RWPE2 (cell line): ENCODE measurements at regions not wholly inside any gene's neighbourhood (a gene's known extent, or its start where the extent isn't known, plus 50 kb on each side); places are given as distances from the start of the nearest gene placed in this dataset.

Source experiments
- ATAC-seq: fragments of 200-7000 bp; cut with Tn5 transposase; 3 replicates; pipeline ENCODE4 v1.9.1; 2021; ENCODE audit warnings: low read depth
- DNase-seq: peaks from one replicate; pipeline ENCODE4 v3.0.0-alpha.2; 2020; ENCODE audit warnings: low spot score
- H3K27ac ChIP-seq: fragments of 450-650 bp; 2 replicates; pipeline ENCODE4 v1.5.1; 2017; ENCODE audit warnings: mild to moderate bottlenecking; ENCODE audit not compliant: poor library complexity, severe bottlenecking
- H3K27me3 ChIP-seq: fragments of 250-450 bp; sonication (Bioruptor Pico); 2 replicates; pipeline ENCODE4 v1.5.1; 2021; ENCODE audit warnings: mild to moderate bottlenecking, moderate library complexity; ENCODE audit not compliant: insufficient read depth, poor library complexity, severe bottlenecking
- H3K36me3 ChIP-seq: fragments of 250-450 bp; sonication (Bioruptor Pico); 2 replicates; pipeline ENCODE4 v1.5.1; 2020; ENCODE audit warnings: low read depth, mild to moderate bottlenecking, moderate library complexity
- H3K4me1 ChIP-seq: fragments of 250-450 bp; sonication (Bioruptor Pico); 2 replicates; pipeline ENCODE4 v1.5.1; 2021; ENCODE audit warnings: mild to moderate bottlenecking, moderate library complexity; ENCODE audit not compliant: insufficient read depth, poor library complexity, severe bottlenecking
- H3K4me3 ChIP-seq: fragments of 250-450 bp; sonication (Bioruptor Pico); 2 replicates; pipeline ENCODE4 v1.5.1; 2021; ENCODE audit warnings: mild to moderate bottlenecking, moderate library complexity; ENCODE audit not compliant: severe bottlenecking
- H3K9me3 ChIP-seq: fragments of 250-450 bp; sonication (Bioruptor Pico); 2 replicates; pipeline ENCODE4 v1.5.1; 2021; ENCODE audit warnings: mild to moderate bottlenecking, moderate library complexity; ENCODE audit not compliant: severe bottlenecking
- TF ChIP-seq, protein P1 (sequence below): fragments of 450-650 bp; IDR thresholded peaks from one replicate; pipeline ENCODE4 v1.5.1; 2017; ENCODE audit warnings: mild to moderate bottlenecking, moderate library complexity; ENCODE audit not compliant: poor library complexity, severe bottlenecking

DNA sequence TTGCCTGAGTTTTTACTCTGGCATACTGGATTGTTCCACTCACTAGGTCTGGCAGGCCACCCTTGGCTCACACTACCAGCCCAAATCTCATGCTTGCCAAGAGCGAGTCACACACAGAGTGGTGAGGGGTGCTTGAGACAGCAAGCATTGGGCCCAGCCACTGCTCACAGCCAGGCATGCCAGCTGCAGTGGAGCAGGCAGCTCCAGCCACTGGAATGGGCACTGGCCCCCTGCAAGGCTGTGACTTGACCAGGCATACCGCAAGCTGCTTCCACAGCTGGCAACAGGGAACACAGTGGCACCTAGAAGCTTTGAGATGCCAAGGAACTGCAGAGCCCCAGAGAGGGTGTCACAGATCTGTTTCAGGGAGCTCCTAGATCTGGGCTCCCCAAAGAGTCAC lies 488.5 kb downstream of the LRFN5 start:
- H3K4me1 ChIP-seq, result no peaks in the 10 kb centered on the region
- no peak for DNase-seq
- no peaks in the 10 kb centered on the region for H3K27me3 ChIP-seq
- peaks cover 2% of the 10 kb centered on the region for H3K9me3 ChIP-seq
- H3K36me3 ChIP-seq, result no peaks in the 10 kb centered on the region
- no peak overlapping the region for H3K4me3 ChIP-seq
- no peak overlapping the region for H3K27ac ChIP-seq
- ATAC-seq, result no peak
- TF ChIP-seq, protein P1, sequence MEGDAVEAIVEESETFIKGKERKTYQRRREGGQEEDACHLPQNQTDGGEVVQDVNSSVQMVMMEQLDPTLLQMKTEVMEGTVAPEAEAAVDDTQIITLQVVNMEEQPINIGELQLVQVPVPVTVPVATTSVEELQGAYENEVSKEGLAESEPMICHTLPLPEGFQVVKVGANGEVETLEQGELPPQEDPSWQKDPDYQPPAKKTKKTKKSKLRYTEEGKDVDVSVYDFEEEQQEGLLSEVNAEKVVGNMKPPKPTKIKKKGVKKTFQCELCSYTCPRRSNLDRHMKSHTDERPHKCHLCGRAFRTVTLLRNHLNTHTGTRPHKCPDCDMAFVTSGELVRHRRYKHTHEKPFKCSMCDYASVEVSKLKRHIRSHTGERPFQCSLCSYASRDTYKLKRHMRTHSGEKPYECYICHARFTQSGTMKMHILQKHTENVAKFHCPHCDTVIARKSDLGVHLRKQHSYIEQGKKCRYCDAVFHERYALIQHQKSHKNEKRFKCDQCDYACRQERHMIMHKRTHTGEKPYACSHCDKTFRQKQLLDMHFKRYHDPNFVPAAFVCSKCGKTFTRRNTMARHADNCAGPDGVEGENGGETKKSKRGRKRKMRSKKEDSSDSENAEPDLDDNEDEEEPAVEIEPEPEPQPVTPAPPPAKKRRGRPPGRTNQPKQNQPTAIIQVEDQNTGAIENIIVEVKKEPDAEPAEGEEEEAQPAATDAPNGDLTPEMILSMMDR, result no peak

DNA sequence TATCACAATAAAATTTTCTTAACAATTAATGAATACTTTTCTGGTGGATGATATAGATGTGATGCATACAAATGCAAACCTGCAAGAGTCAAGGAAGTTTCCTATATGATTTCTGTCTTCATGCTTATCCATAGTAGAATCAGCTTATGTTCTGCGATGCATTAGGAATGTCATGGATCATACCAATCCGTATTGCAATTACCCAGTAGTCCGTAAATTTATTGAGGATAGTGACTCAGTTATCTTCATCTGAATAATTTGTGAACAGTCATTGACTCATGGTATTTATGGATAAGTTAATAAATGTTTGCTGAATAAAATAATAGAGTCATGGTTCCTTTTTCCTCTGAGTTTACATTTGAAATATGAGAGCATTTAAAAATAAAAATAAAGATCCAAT lies 483.4 kb downstream of the LRFN5 start:
- no peaks in the 10 kb centered on the region for H3K4me1 ChIP-seq
- ATAC-seq (no peak), DNase-seq (no peak)
- H3K4me3 ChIP-seq, result no peak overlapping the region
- no peaks in the 10 kb centered on the region for H3K36me3 ChIP-seq
- no peaks in the 10 kb centered on the region for H3K27me3 ChIP-seq
- H3K9me3 ChIP-seq, result peaks cover 2% of the 10 kb centered on the region
- TF ChIP-seq, protein P1, result no peak
- no peak overlapping the region for H3K27ac ChIP-seq

DNA sequence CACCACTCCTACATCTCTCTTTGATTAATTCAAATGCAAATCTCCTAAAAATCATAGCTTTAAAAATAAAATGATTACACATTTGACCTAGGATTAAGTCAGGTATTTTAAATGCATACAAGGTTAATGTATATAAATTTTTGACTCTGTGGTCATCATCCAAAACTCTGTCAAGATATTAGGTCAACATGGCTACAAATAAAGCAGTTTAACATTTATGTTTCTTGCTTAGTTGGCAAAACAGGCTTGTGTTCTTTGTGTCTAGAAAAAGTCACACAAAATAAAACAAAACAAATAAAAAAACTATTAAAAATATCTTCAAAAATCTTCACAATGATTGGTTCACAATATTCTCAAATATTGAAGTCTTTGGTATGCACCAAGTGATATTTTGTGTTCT lies 473.2 kb downstream of the LRFN5 start:
- H3K9me3 ChIP-seq, result no peaks in the 10 kb centered on the region
- H3K27me3 ChIP-seq, result peaks cover 17% of the 10 kb centered on the region
- TF ChIP-seq, protein P1, result no peak
- DNase-seq (no peak), ATAC-seq (no peak)
- no peaks in the 10 kb centered on the region for H3K4me1 ChIP-seq
- H3K27ac ChIP-seq, result no peak overlapping the region
- H3K4me3 ChIP-seq, result no peak overlapping the region
- no peaks in the 10 kb centered on the region for H3K36me3 ChIP-seq

DNA sequence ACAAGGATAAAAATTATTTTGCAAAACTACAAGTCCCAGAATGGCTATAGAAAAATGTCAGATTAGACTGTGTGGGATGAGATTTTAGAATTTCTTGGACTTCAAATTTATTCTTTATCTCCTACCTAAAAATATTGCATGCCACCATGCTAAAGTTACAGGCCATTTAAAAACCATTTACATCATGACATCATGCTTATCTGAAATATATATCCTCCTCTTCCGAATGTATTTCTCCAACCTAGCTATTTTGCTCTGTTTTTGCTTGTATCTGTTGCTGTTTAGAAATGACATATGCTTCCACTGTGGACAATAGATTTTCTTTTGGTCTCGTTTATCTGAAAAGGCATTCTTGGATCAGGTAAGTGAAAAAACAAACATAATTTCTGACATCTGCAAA lies 471.7 kb downstream of the LRFN5 start:
- Histone ChIP-seq H3K27ac (no peak overlapping the region), H3K4me3 (no peak overlapping the region), H3K9me3 (no peaks in the 10 kb centered on the region), H3K27me3 (peaks cover 17% of the 10 kb centered on the region), H3K4me1 (no peaks in the 10 kb centered on the region), H3K36me3 (no peaks in the 10 kb centered on the region)
- DNase-seq (no peak), ATAC-seq (no peak)
- TF ChIP-seq, protein P1, result no peak

DNA sequence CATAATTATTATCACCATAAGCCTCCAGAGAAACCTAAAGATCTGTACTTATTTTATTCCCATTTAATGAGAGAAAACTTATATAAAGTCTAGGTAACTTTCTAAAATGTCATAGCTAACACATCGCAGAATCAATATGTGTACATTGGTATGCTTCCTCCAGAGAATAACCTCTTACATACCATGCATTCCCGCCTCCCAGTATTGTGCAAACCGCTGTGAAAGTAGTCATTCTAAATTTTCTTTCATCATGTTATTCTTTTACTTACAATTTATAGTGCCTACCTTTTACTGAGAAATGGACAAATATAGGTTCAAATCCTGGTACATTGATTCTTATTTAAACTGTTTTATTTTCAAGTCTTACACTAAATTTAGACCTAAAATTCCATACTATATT lies 463.4 kb downstream of the LRFN5 start:
- no peaks in the 10 kb centered on the region for H3K9me3 ChIP-seq
- no peaks in the 10 kb centered on the region for H3K36me3 ChIP-seq
- H3K27me3 ChIP-seq, result peaks cover 21% of the 10 kb centered on the region
- no peak for DNase-seq
- H3K4me3 ChIP-seq, result no peak overlapping the region
- TF ChIP-seq, protein P1, result no peak
- ATAC-seq, result no peak
- H3K27ac ChIP-seq, result no peak overlapping the region
- no peaks in the 10 kb centered on the region for H3K4me1 ChIP-seq
